ENCODE measurements at regions not wholly inside any gene's neighbourhood (a gene's known extent, or its start where the extent isn't known, plus 50 kb on each side); places are given as distances from the start of the nearest gene placed in this dataset.

- no peak for DNase-seq
Measured at GRCh38 chr21:15152591-15152990, 87.8 kb upstream of the NRIP1 start.

- DNase-seq = no peak
Measured at GRCh38 chr21:15159382-15160020, 94.7 kb upstream of the NRIP1 start.

- no peak for DNase-seq
Measured at GRCh38 chr21:15160136-15160535, 95.3 kb upstream of the NRIP1 start.

- no peak for DNase-seq
Measured at GRCh38 chr21:15162921-15163320, 98.1 kb upstream of the NRIP1 start.

GRCh38 chr21:15164273-15164672, 99.5 kb upstream of the NRIP1 start:
- DNase-seq = no peak

DNA sequence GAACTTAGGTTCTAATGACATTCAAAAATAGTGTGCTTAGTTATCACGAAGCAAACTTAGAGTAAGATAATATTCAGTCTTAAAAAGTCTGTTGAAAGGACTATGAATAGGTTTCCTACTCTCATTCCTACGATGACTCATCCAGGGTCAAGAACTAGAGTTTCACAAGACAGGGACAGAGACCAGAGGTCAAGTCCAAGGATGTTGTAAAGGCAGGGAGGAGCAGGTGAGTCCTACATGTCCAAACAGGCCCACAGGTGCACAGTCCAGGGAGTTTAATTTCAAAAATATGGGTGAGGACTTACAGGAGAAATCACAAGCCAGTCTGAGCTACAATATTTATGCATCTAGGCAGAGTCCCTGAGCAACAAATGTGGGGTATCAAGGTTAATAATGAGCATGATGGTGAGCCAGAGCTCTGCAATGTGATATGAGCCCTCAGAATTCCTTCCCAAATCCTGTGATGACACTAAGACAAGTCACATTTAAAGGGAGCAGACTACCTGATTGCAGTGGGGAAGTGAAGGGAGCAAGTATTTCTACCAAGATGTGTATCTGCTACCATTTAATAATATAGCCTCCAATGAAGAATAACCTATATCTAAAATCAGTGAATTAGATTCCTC, 100.0 kb upstream of the NRIP1 start:
- DNase-seq = no peak

- no peak for DNase-seq
Measured at GRCh38 chr21:15170614-15171013, 105.8 kb upstream of the NRIP1 start.

- no peak for DNase-seq
Measured at GRCh38 chr21:15171546-15171945, 106.7 kb upstream of the NRIP1 start.

DNA sequence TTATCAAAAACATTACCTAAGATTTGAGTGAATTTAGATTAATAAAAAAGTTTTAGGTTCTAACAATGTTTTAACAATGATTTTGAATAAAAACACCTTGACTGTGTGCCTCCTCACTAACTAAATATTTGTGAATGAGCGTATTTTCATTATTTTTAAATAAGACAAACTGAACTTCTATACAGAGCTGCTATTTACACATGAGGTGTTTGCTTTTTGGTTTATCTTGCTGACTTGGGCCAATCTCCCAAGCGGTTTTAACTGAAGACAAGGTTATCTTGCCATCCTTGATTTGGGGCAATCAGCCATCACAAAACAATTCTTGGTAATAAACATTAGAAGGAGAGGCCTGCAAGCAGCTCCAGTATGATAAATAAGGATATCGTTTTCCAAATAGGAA, 108.2 kb upstream of the NRIP1 start:
- no peak for DNase-seq

DNA sequence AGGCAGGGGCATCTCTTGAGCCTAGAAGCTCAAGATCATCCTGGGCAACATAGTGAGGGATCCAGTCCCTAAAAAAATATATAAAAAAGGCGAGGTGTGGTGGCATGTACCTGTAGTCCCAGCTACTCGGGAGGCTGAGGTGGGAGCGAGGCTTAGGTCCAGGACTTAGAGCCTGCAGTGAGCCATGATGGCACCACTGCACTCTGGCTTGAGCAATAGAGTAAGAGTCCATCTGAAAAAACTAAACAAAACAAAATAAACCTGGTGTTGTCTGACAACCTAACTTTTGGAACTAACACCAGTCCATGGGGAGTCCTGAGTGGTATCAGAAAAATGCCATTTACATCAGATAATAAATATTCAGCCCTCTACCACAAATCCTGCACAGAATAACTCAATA, 110.1 kb upstream of the NRIP1 start:
- DNase-seq = no peak

DNA sequence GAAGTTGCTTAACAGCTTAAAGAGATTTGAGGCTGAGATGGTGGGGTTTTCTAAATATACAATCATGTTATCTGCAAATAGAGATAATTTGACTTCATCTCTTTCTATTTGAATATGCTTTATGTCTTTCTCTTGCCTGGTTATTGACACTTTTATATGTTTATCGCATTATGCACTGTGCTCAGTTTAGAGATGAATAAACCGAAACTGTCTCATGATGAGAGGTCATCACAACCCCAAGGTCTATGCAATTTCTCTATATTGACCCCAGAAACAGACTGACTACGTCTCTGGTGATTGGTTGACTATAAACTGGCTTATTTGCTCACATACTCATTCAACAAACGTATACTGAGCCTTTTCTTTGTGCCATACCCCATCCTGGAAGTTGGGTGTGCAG, 117.9 kb upstream of the NRIP1 start:
- DNase-seq = no peak

DNA sequence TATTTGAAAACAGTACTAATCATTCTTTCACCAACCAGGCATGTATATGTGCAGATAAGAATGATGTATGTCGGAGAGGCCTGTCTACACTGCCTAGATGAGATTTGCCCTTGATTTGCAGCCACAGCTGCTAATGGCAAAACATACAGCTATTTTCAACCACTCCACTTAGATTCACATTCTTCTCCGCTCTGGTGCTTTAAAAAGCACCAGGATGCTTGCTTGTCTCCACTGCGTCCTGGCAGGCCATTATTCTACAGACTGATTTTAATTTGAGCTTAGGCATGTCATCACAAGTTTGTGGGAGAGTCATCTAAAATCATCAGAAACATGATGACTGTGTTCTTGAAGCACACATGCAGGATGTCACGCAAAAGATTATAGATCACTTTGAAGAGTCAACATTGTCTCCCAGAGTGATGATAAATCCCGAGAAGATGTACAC, 119.0 kb upstream of the NRIP1 start:
- no peak for DNase-seq

- no peak for DNase-seq
Measured at GRCh38 chr21:15190412-15190811, 125.6 kb upstream of the NRIP1 start.

- no peak for DNase-seq
Measured at GRCh38 chr21:15190837-15191236, 126.0 kb upstream of the NRIP1 start.

DNA sequence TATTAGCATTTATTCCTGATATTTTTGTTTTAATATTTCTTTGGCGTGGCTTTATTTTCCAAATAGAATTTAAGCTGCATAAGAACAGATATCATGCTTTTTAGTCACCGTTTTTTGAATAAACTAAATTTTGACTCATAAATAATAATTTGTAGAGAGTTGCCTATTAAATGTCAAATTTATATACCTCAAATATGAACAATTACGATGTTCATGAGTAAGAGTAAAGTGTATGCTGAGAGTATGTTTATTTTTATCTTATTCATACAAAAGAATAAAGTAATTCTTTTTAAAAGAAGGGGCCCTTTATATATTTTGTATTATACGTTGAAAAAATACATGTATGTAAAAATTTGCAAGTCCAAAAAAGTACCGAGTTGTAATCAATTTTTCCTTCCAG, 126.5 kb upstream of the NRIP1 start:
- no peak for DNase-seq

GRCh38 chr21:15192243-15192642, 127.4 kb upstream of the NRIP1 start:
- no peak for DNase-seq

GRCh38 chr21:15193937-15194336, 129.1 kb upstream of the NRIP1 start:
- DNase-seq = no peak

DNA sequence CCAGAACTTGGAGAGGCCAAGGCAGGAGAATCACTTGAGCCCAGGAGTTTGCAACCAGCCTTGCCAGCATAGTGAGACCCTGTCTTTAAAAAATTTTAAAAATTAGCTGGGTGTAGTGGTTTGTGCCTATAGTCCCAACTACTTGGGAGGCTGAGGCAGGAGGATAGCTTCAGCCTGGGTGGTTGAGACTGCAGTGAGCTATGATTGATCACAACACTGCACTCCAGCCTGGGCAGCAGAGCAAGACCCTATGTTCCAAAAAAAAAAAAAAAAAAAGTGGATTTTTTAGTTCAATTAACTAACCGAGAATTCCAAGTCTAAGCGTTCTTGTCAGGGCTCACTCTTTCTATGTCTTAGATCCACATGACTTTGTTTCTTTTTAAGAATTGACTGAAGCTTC, 130.3 kb upstream of the NRIP1 start:
- DNase-seq = no peak

GRCh38 chr21:15195768-15196167, 131.0 kb upstream of the NRIP1 start:
- no peak for DNase-seq

GRCh38 chr21:15197696-15198095, 132.9 kb upstream of the NRIP1 start:
- DNase-seq = no peak

DNA sequence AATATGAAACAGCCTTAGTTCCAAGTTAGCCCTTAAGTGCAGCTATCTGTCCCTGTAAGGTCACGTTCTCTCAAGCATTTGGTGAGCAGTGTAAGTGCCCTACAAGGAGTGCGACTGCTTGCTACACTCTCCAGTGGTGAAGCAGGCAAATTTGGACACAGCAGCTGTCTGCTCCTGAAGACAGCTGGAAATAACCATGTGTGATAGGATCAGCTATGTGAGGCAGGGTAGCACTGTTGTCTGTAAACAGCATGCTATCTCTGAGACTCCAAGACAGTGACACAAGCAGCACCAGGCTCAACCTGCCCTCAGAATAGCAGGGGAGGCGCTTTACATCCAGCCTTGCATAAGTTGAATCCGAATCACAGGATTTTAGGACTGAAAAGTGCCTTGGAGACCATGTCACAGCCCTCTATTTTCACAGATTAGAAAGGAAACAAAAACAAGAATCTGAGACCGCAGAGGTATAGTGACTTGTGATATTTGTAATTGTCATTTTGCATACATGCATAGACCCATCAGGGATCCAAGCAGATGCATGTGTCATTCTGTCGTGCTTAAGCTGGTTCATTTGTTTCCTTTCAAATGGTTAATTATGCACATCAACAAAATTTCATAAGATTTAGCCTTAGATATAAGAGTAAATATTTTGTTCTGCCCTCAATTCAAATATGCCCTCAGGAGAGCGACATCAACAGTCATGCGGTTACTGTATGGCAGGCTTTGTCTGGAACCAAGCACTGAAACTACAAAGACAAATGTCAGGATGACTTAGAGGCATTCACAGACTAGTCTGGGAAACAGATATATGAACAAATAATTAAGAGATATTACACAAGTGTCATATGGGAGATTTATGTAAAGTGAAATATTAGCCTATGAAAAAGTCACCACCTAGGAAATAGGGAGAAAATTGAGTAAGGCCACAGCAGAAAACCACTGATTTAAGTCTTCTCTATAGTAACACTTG, 134.9 kb upstream of the NRIP1 start:
- DNase-seq = no peak

DNA sequence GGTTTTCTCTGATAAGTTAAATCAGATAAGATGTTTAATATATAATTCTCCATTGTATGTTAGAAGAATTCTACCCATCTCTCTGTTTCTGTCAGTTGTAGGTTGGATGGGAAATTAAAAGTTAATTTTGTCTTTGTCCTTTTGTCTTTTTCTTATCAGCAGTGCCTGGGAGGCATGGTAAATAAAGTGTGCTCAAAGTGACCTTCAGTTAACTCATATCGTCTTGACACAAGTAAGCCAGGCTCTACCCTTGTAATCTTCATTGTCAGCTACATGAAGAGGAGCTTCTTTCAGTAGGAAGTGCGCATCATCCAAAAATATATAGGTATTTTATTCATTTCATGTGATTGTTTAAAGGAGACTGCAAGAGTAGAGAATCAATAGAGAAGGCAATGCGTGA, 138.9 kb upstream of the NRIP1 start:
- no peak for DNase-seq

- no peak for DNase-seq
Measured at GRCh38 chr21:15204140-15204969, 139.6 kb upstream of the NRIP1 start.

All from COR-L47 (cell line).